ENCODE measurements at regions not wholly inside any gene's neighbourhood (a gene's known extent, or its start where the extent isn't known, plus 50 kb on each side); places are given as distances from the start of the nearest gene placed in this dataset.
"Not testable (repeated sequence)": the region's sequence is repeated elsewhere in the genome, so short reads cannot be mapped to it uniquely, and the experiment has no call there.

GRCh38 chr14:38696925-38697324 is 406.1 kb downstream of the SEC23A start:
- no peak for DNase-seq

GRCh38 chr14:38693423-38693822 is 409.6 kb downstream of the SEC23A start:
- DNase-seq: no peak

- DNase-seq: no peak
Measured at GRCh38 chr14:38669027-38669426, 413.1 kb upstream of the CLEC14A start.

- DNase-seq: no peak
Measured at GRCh38 chr14:38663382-38663781, 407.5 kb upstream of the CLEC14A start.

GRCh38 chr14:38662781-38663180 is 406.9 kb upstream of the CLEC14A start:
- DNase-seq: no peak

GRCh38 chr14:38646391-38646790 is 390.5 kb upstream of the CLEC14A start:
- DNase-seq: no peak

GRCh38 chr14:38634913-38635312 is 379.0 kb upstream of the CLEC14A start:
- not testable (repeated sequence) for DNase-seq

- no peak for DNase-seq
Measured at GRCh38 chr14:38629412-38629811, 373.5 kb upstream of the CLEC14A start.

- DNase-seq: no peak
Measured at GRCh38 chr14:38627163-38627562, 371.3 kb upstream of the CLEC14A start.

GRCh38 chr14:38623661-38624060 is 367.8 kb upstream of the CLEC14A start:
- no peak for DNase-seq

- DNase-seq: no peak
Measured at GRCh38 chr14:38618514-38618913, 362.6 kb upstream of the CLEC14A start.

GRCh38 chr14:38616959-38617358 is 361.1 kb upstream of the CLEC14A start:
- DNase-seq: no peak

- no peak for DNase-seq
Measured at GRCh38 chr14:38611928-38612327, 356.0 kb upstream of the CLEC14A start.

GRCh38 chr14:38608244-38608643 is 352.4 kb upstream of the CLEC14A start:
- no peak for DNase-seq

GRCh38 chr14:38605193-38606114 is 349.6 kb upstream of the CLEC14A start:
- DNase-seq: peak in 1 of 2 experiments; percentile 28

GRCh38 chr14:38600572-38600971 is 344.7 kb upstream of the CLEC14A start:
- not testable (repeated sequence) for DNase-seq

- no peak for DNase-seq
Measured at GRCh38 chr14:38593476-38593875, 337.6 kb upstream of the CLEC14A start.

GRCh38 chr14:38592764-38593442 is 337.0 kb upstream of the CLEC14A start:
- no peak for DNase-seq

- DNase-seq: no peak
Measured at GRCh38 chr14:38589747-38590350, 334.0 kb upstream of the CLEC14A start.

GRCh38 chr14:38583471-38583870 is 327.6 kb upstream of the CLEC14A start:
- DNase-seq: no peak

- DNase-seq: no peak
Measured at GRCh38 chr14:38578278-38578681, 322.4 kb upstream of the CLEC14A start.

- DNase-seq: no peak
Measured at GRCh38 chr14:38567703-38568102, 311.8 kb upstream of the CLEC14A start.

- no peak for DNase-seq
Measured at GRCh38 chr14:38561657-38562056, 305.8 kb upstream of the CLEC14A start.

- DNase-seq: no peak
Measured at GRCh38 chr14:38559711-38560110, 303.8 kb upstream of the CLEC14A start.
